WTC11 (cell line): ENCODE measurements at regions not wholly inside any gene's neighbourhood (a gene's known extent, or its start where the extent isn't known, plus 50 kb on each side); places are given as distances from the start of the nearest gene placed in this dataset.

Experiments used
- ATAC-seq: fragments of 200-7000 bp; cut with Tn5 transposase; 2 replicates; pipeline ENCODE4 v1.10.0; 2021; ENCODE audit warnings: mild to moderate bottlenecking, moderate library complexity
- CTCF ChIA-PET: fragments of 300-600 bp; sonication (Branson Sonifier 250); formaldehyde crosslinking; loops from one replicate; lab custom pipeline; 2021; ENCODE audit warnings: antibody characterized with exemption; lab: Charles Lee
- POLR2A ChIA-PET: fragments of 350-600 bp; sonication (Branson Sonifier 250); formaldehyde crosslinking; loops from one replicate; lab custom pipeline; 2021; ENCODE audit warnings: antibody characterized with exemption; lab: Charles Lee
- DNase-seq: peaks from one replicate; pipeline ENCODE4 v3.0.0; 2021; ENCODE audit warnings: low spot score
- H3K27ac Mint-ChIP-seq: 2 replicates; pipeline ENCODE4 v1.8.0; 2021; ENCODE audit warnings: mixed read lengths
- H3K27me3 Mint-ChIP-seq: 2 replicates; pipeline ENCODE4 v1.8.0; 2021; ENCODE audit warnings: low read depth, mild to moderate bottlenecking, moderate library complexity, mixed read lengths
- H3K36me3 Mint-ChIP-seq: 2 replicates; pipeline ENCODE4 v1.8.0; 2021; ENCODE audit warnings: mixed read lengths
- H3K4me1 Mint-ChIP-seq: 2 replicates; pipeline ENCODE4 v1.8.0; 2022; ENCODE audit warnings: mixed read lengths
- H3K4me3 Mint-ChIP-seq: 2 replicates; pipeline ENCODE4 v1.8.0; 2021; ENCODE audit warnings: mild to moderate bottlenecking, moderate library complexity, mixed read lengths
- H3K9me3 Mint-ChIP-seq: 2 replicates; pipeline ENCODE4 v1.8.0; 2021; ENCODE audit warnings: mixed read lengths
- ATF1 ChIP-seq: sonication (generic); formaldehyde crosslinking; IDR thresholded peaks from 2 replicates; pipeline ENCODE4 v1.8.1; 2023; ENCODE audit warnings: mild to moderate bottlenecking, moderate library complexity, missing genetic modification reagents
- ELF4 ChIP-seq: sonication (generic); formaldehyde crosslinking; IDR thresholded peaks from 2 replicates; pipeline ENCODE4 v1.8.1; 2022; ENCODE audit warnings: low read depth, mild to moderate bottlenecking, moderate library complexity, missing genetic modification reagents
- FOXP1 ChIP-seq: sonication (generic); formaldehyde crosslinking; IDR thresholded peaks from 2 replicates; pipeline ENCODE4 v1.8.0; 2022; ENCODE audit warnings: missing genetic modification reagents, mild to moderate bottlenecking, moderate library complexity, borderline replicate concordance
- JUN ChIP-seq: sonication (generic); formaldehyde crosslinking; IDR thresholded peaks from 2 replicates; pipeline ENCODE4 v1.8.0; 2023; ENCODE audit warnings: mild to moderate bottlenecking, missing genetic modification reagents
- RELA ChIP-seq: sonication (generic); formaldehyde crosslinking; IDR thresholded peaks from 2 replicates; pipeline ENCODE4 v1.8.1; 2022; ENCODE audit warnings: missing genetic modification reagents, mild to moderate bottlenecking, borderline replicate concordance
- TEAD1 ChIP-seq: sonication (generic); formaldehyde crosslinking; IDR thresholded peaks from 2 replicates; pipeline ENCODE4 v1.8.0; 2022; ENCODE audit warnings: mild to moderate bottlenecking, missing genetic modification reagents
- TF ChIP-seq, protein P1 (sequence below): sonication (generic); formaldehyde crosslinking; conservative IDR thresholded peaks from 2 replicates; pipeline ENCODE4 v1.8.1; 2022; ENCODE audit warnings: mild to moderate bottlenecking, missing genetic modification reagents
- TF ChIP-seq, protein P2 (sequence below): fragments of 250-450 bp; sonication (Bioruptor Pico); IDR thresholded peaks from 2 replicates; pipeline ENCODE4 v1.9.0; 2021; ENCODE audit warnings: mild to moderate bottlenecking, borderline replicate concordance
- TF ChIP-seq, protein P3 (sequence below): fragments of 250-450 bp; sonication (Bioruptor Pico); IDR thresholded peaks from 2 replicates; pipeline ENCODE4 v2.1.2; 2022; ENCODE audit warnings: mild to moderate bottlenecking, moderate library complexity
- TF ChIP-seq, protein P4 (sequence below): sonication (generic); formaldehyde crosslinking; IDR thresholded peaks from 2 replicates; pipeline ENCODE4 v1.8.0; 2022; ENCODE audit warnings: missing genetic modification reagents
- TF ChIP-seq, protein P5 (sequence below): sonication (generic); formaldehyde crosslinking; IDR thresholded peaks from 2 replicates; pipeline ENCODE4 v1.8.1; 2022; ENCODE audit warnings: mild to moderate bottlenecking, missing genetic modification reagents, moderate library complexity, borderline replicate concordance

DNA sequence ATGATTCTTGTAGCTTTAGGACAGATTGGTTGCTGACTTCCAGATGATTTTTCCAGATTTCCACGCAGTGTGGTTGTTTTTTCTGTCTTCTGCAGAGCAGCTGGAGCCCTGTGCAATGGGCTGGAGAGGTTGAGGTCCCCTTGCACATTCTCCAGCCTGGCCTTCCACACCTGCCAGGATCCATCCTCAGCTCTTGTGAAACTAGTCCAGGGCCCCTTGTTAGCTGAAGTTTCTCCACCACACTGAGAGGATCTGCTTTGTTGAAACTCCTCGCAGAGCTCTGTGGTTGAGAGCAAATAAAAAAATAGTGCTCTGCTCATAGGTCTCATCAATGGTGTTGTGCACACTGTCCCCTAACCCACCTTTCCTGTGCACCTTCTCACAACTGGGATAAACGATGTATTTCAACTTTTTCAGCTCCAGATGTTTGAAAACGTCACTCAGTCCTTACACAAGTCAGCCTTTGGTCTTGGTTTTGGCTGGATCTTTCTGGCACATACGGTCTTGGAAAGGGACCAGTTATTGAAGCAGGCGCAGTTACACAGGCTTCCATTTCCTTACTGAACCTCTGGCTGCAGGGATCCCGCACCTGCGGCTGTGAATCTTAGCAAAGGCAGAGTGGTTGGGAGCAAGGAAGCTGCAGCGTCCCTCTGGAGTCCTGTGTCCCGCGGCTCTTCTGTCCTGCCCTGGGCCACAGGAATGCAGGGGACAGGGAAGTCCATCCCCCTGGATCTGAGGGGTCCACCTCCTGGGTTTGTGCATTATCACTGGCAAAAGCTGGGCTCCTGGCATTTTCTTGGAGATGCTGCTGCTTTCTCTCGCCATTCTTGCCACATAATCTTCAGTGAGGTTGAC is 272.0 kb upstream of the DSEL start:
- no peaks in the 10 kb centered on the region for H3K27me3 Mint-ChIP-seq
- POLR2A ChIA-PET: no interaction called here

DNA sequence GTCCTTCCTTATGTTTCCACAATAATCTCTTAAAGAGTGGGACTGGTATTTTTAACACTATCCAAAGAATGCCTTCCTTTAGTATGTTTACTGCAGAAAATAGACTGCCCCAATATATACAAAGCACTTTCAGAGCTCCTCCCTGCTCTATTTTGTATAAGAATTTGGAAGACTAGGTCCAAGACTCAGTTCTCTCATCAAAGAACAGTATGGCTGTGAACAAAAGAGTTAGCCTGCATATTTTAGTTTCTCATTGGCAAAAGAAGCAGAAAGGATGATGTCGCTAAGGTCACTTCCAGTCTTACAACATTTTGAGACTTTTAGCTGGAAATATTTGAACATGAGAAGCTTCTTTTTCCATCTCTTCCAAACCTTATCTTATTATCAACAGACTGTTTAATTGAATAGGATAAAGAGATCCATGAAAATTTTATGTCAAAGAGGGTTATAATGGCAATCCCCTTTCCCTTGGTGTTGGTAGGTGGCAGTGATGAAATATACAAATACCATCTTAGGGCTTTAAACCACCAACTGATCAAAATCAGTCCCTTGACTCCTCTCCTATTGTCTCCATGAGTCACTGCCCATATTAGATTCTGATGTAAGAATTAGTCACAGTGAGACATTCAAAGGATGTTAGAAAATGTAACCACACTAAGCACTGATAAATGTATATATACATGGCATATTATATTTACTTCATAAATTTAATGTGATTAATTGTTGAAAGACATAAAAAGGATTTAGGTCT is 266.9 kb upstream of the DSEL start:
- TF ChIP-seq, protein P1, sequence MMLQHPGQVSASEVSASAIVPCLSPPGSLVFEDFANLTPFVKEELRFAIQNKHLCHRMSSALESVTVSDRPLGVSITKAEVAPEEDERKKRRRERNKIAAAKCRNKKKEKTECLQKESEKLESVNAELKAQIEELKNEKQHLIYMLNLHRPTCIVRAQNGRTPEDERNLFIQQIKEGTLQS (CRISPR knock-in tag): no peak
- TF ChIP-seq, protein P2, sequence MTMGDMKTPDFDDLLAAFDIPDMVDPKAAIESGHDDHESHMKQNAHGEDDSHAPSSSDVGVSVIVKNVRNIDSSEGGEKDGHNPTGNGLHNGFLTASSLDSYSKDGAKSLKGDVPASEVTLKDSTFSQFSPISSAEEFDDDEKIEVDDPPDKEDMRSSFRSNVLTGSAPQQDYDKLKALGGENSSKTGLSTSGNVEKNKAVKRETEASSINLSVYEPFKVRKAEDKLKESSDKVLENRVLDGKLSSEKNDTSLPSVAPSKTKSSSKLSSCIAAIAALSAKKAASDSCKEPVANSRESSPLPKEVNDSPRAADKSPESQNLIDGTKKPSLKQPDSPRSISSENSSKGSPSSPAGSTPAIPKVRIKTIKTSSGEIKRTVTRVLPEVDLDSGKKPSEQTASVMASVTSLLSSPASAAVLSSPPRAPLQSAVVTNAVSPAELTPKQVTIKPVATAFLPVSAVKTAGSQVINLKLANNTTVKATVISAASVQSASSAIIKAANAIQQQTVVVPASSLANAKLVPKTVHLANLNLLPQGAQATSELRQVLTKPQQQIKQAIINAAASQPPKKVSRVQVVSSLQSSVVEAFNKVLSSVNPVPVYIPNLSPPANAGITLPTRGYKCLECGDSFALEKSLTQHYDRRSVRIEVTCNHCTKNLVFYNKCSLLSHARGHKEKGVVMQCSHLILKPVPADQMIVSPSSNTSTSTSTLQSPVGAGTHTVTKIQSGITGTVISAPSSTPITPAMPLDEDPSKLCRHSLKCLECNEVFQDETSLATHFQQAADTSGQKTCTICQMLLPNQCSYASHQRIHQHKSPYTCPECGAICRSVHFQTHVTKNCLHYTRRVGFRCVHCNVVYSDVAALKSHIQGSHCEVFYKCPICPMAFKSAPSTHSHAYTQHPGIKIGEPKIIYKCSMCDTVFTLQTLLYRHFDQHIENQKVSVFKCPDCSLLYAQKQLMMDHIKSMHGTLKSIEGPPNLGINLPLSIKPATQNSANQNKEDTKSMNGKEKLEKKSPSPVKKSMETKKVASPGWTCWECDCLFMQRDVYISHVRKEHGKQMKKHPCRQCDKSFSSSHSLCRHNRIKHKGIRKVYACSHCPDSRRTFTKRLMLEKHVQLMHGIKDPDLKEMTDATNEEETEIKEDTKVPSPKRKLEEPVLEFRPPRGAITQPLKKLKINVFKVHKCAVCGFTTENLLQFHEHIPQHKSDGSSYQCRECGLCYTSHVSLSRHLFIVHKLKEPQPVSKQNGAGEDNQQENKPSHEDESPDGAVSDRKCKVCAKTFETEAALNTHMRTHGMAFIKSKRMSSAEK: no peak
- TF ChIP-seq TEAD1: no peak
- TF ChIP-seq FOXP1 (CRISPR knock-in tag): no peak
- no peak for TF ChIP-seq RELA (CRISPR knock-in tag)
- TF ChIP-seq, protein P3, sequence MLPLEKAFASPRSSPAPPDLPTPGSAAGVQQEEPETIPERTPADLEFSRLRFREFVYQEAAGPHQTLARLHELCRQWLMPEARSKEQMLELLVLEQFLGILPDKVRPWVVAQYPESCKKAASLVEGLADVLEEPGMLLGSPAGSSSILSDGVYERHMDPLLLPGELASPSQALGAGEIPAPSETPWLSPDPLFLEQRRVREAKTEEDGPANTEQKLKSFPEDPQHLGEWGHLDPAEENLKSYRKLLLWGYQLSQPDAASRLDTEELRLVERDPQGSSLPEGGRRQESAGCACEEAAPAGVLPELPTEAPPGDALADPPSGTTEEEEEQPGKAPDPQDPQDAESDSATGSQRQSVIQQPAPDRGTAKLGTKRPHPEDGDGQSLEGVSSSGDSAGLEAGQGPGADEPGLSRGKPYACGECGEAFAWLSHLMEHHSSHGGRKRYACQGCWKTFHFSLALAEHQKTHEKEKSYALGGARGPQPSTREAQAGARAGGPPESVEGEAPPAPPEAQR (CRISPR knock-in tag): no peak
- Mint-ChIP-seq H3K36me3 (no peaks in the 10 kb centered on the region), H3K27ac (no peak overlapping the region), H3K4me3 (no peak overlapping the region), H3K4me1 (no peaks in the 10 kb centered on the region), H3K27me3 (no peaks in the 10 kb centered on the region), H3K9me3 (peaks cover 3% of the 10 kb centered on the region; the same call in 1 of the 2 replicates)
- ChIA-PET POLR2A (no interaction called here), CTCF (no interaction called here)
- ATAC-seq (no peak), DNase-seq (no peak)

More for the DNA sequence above, 272.0 kb upstream of the DSEL start:
- ATAC-seq: peak; percentile 36; the same call in 1 of the 2 replicates
- H3K36me3 Mint-ChIP-seq: no peaks in the 10 kb centered on the region
- no peak overlapping the region for H3K27ac Mint-ChIP-seq
- H3K4me3 Mint-ChIP-seq: no peak overlapping the region
- H3K4me1 Mint-ChIP-seq: no peaks in the 10 kb centered on the region
- no peak for DNase-seq
- CTCF ChIA-PET: no interaction called here
- H3K9me3 Mint-ChIP-seq: peaks cover 3% of the 10 kb centered on the region; the same call in 1 of the 2 replicates
- TF ChIP-seq ELF4 (no peak), JUN (CRISPR knock-in tag) (no peak), ATF1 (CRISPR knock-in tag) (no peak)
- TF ChIP-seq, protein P4, sequence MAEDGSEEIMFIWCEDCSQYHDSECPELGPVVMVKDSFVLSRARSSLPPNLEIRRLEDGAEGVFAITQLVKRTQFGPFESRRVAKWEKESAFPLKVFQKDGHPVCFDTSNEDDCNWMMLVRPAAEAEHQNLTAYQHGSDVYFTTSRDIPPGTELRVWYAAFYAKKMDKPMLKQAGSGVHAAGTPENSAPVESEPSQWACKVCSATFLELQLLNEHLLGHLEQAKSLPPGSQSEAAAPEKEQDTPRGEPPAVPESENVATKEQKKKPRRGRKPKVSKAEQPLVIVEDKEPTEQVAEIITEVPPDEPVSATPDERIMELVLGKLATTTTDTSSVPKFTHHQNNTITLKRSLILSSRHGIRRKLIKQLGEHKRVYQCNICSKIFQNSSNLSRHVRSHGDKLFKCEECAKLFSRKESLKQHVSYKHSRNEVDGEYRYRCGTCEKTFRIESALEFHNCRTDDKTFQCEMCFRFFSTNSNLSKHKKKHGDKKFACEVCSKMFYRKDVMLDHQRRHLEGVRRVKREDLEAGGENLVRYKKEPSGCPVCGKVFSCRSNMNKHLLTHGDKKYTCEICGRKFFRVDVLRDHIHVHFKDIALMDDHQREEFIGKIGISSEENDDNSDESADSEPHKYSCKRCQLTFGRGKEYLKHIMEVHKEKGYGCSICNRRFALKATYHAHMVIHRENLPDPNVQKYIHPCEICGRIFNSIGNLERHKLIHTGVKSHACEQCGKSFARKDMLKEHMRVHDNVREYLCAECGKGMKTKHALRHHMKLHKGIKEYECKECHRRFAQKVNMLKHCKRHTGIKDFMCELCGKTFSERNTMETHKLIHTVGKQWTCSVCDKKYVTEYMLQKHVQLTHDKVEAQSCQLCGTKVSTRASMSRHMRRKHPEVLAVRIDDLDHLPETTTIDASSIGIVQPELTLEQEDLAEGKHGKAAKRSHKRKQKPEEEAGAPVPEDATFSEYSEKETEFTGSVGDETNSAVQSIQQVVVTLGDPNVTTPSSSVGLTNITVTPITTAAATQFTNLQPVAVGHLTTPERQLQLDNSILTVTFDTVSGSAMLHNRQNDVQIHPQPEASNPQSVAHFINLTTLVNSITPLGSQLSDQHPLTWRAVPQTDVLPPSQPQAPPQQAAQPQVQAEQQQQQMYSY: no peak
- TF ChIP-seq, protein P5, sequence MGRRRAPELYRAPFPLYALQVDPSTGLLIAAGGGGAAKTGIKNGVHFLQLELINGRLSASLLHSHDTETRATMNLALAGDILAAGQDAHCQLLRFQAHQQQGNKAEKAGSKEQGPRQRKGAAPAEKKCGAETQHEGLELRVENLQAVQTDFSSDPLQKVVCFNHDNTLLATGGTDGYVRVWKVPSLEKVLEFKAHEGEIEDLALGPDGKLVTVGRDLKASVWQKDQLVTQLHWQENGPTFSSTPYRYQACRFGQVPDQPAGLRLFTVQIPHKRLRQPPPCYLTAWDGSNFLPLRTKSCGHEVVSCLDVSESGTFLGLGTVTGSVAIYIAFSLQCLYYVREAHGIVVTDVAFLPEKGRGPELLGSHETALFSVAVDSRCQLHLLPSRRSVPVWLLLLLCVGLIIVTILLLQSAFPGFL (CRISPR knock-in tag): no peak
